ENCODE measurements at regions not wholly inside any gene's neighbourhood (a gene's known extent, or its start where the extent isn't known, plus 50 kb on each side); places are given as distances from the start of the nearest gene placed in this dataset.

DNA sequence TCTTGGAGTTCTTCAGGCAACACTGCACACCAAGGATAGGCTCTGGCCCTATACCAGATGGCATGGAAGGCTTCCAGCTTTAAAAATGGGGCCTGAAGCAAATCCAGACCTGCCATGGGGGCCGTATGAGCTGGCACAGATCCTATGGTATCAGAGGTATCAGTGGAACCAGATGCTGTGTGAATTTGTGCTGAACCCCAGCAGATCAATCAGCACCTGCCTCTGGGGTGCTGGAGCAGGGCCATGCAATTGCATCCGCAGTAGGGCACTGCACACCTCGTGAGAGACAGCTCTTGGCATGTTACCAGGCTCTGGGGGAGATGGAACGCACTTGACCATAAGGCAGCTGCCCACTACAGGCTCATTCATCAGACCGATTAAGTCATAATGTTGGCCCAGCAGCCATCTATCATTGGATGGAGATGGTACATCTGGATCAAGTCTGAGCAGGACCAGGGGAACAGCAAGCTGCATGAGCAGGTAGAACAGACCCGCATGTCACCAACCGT lies 221.5 kb downstream of the MYLK4 start:
- Histone ChIP-seq H3K36me3 (ENCODE audit: low read depth, low read length) (no peaks in the 10 kb centered on the region), H3K4me3 (ENCODE audit: low read length) (no peak overlapping the region), H3K79me2 (ENCODE audit: low read length) (no peaks in the 10 kb centered on the region), H3K4me1 (ENCODE audit: insufficient read depth, low read length) (peaks cover 17% of the 10 kb centered on the region), H4K20me1 (ENCODE audit: low read length) (no peaks in the 10 kb centered on the region), H3K4me2 (ENCODE audit: low read length) (no peak overlapping the region), H3K9me3 (ENCODE audit: low read length) (no peaks in the 10 kb centered on the region), H3F3A (ENCODE audit: low read length, unreplicated experiment) (no peaks in the 10 kb centered on the region), H3K27ac (ENCODE audit: low read length) (no peak overlapping the region), H2AFZ (ENCODE audit: low read length) (no peak overlapping the region), H3K9ac (ENCODE audit: low read length) (no peak overlapping the region), H3K9me2 (replicated peaks; ENCODE audit: low read length) (no peaks in the 10 kb centered on the region), H3K27me3 (ENCODE audit: low read length) (no peaks in the 10 kb centered on the region)
- ChIA-PET POLR2A (ENCODE audit: unreplicated experiment) (no interaction called here), CTCF (no interaction called here)
- DNase-seq (no peak), ATAC-seq (no peak)
- no TSS peak for BruUV-seq (replicated peaks)
- intact Hi-C loops (cut with micrococcal nuclease), result no loop called here
- TF ChIP-seq CTCF (conservative IDR thresholded peaks at IDR 0.05; ENCODE audit: low read depth, low read length) (no peak), EZH2phosphoT487 (IDR thresholded peaks at IDR 0.05; ENCODE audit: borderline replicate concordance, low read length) (no peak), EZH2 (IDR thresholded peaks at IDR 0.05; ENCODE audit: low read length, unreplicated experiment) (no peak)

GRCh38 chr6:2528156-2528555 lies 222.6 kb downstream of the MYLK4 start:
- DNase-seq (no peak), ATAC-seq (no peak)
- no peak overlapping the region for H3K27ac ChIP-seq (ENCODE audit: low read length)
- no peak overlapping the region for H2AFZ ChIP-seq (ENCODE audit: low read length)
- peaks cover 17% of the 10 kb centered on the region for H3K4me1 ChIP-seq (ENCODE audit: insufficient read depth, low read length)
- no TSS peak for BruUV-seq (replicated peaks)
- TF ChIP-seq EZH2 (IDR thresholded peaks at IDR 0.05; ENCODE audit: low read length, unreplicated experiment), result no peak
- TF ChIP-seq CTCF (conservative IDR thresholded peaks at IDR 0.05; ENCODE audit: low read depth, low read length), result no peak
- no peak for TF ChIP-seq EZH2phosphoT487 (IDR thresholded peaks at IDR 0.05; ENCODE audit: borderline replicate concordance, low read length)
- no peak overlapping the region for H3K4me3 ChIP-seq (ENCODE audit: low read length)
- no peaks in the 10 kb centered on the region for H3K9me2 ChIP-seq (replicated peaks; ENCODE audit: low read length)
- ChIA-PET POLR2A (ENCODE audit: unreplicated experiment) (interaction anchor here (0.6 kb wide), 1 partner anchor 1990 kb away, joined by 3 read pairs; no protein-coding TSS in a partner anchor), CTCF (no interaction called here)
- H3F3A ChIP-seq (ENCODE audit: low read length, unreplicated experiment), result no peaks in the 10 kb centered on the region
- H3K27me3 ChIP-seq (ENCODE audit: low read length), result no peaks in the 10 kb centered on the region
- H4K20me1 ChIP-seq (ENCODE audit: low read length), result no peaks in the 10 kb centered on the region
- intact Hi-C loops (cut with micrococcal nuclease), result no loop called here
- no peak overlapping the region for H3K9ac ChIP-seq (ENCODE audit: low read length)
- H3K79me2 ChIP-seq (ENCODE audit: low read length), result no peaks in the 10 kb centered on the region
- no peaks in the 10 kb centered on the region for H3K36me3 ChIP-seq (ENCODE audit: low read depth, low read length)
- H3K4me2 ChIP-seq (ENCODE audit: low read length), result no peak overlapping the region
- H3K9me3 ChIP-seq (ENCODE audit: low read length), result no peaks in the 10 kb centered on the region

DNA sequence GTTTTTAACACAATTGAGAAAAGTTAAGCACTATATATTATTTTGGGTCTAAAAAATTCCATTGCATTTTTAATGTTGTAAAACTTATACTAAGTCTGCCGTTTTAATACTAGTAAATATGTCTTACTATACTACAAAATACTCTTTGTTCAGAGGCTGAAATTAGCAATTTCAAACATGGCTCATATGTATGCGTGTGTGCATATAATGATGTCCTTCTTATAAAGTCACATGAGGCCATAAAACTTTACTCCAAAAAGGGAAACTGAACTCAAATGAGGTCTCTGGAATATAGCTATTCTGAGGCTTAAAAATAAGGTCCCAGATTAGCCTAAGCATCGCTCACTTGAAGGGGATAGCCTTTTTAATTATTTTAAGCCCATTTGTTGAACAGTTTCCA lies 224.0 kb downstream of the MYLK4 start:
- Histone ChIP-seq H3K36me3 (ENCODE audit: low read depth, low read length) (no peaks in the 10 kb centered on the region), H3K9ac (ENCODE audit: low read length) (no peak overlapping the region), H4K20me1 (ENCODE audit: low read length) (no peaks in the 10 kb centered on the region), H3K27ac (ENCODE audit: low read length) (no peak overlapping the region), H3K4me1 (ENCODE audit: insufficient read depth, low read length) (peaks cover 21% of the 10 kb centered on the region), H3K27me3 (ENCODE audit: low read length) (no peaks in the 10 kb centered on the region), H3K4me3 (ENCODE audit: low read length) (no peak overlapping the region), H3K9me2 (replicated peaks; ENCODE audit: low read length) (no peaks in the 10 kb centered on the region), H3K79me2 (ENCODE audit: low read length) (no peaks in the 10 kb centered on the region), H2AFZ (ENCODE audit: low read length) (no peak overlapping the region), H3K4me2 (ENCODE audit: low read length) (no peak overlapping the region), H3F3A (ENCODE audit: low read length, unreplicated experiment) (no peaks in the 10 kb centered on the region), H3K9me3 (ENCODE audit: low read length) (no peaks in the 10 kb centered on the region)
- ChIA-PET POLR2A (ENCODE audit: unreplicated experiment) (no interaction called here), CTCF (no interaction called here)
- DNase-seq, result no peak
- TF ChIP-seq CTCF (conservative IDR thresholded peaks at IDR 0.05; ENCODE audit: low read depth, low read length), result no peak
- TF ChIP-seq EZH2 (IDR thresholded peaks at IDR 0.05; ENCODE audit: low read length, unreplicated experiment), result no peak
- no peak for TF ChIP-seq EZH2phosphoT487 (IDR thresholded peaks at IDR 0.05; ENCODE audit: borderline replicate concordance, low read length)
- BruUV-seq (replicated peaks), result no TSS peak
- intact Hi-C loops (cut with micrococcal nuclease), result no loop called here
- no peak for ATAC-seq

All from PC-3 (cell line).